HEK293T (cell line): ENCODE measurements at regions not wholly inside any gene's neighbourhood (a gene's known extent, or its start where the extent isn't known, plus 50 kb on each side); places are given as distances from the start of the nearest gene placed in this dataset.

Experiments
- CTBP1 ChIP-seq: fragments of 450-650 bp; IDR thresholded peaks from 2 replicates; pipeline ENCODE4 v1.6.1; 2016; ENCODE audit warnings: borderline replicate concordance
- FOXA1 ChIP-seq: fragments of 450-650 bp; IDR thresholded peaks from 2 replicates; pipeline ENCODE4 v1.6.1; 2016; ENCODE audit warnings: mild to moderate bottlenecking
- LEF1 ChIP-seq: fragments of 450-650 bp; IDR thresholded peaks from 2 replicates; pipeline ENCODE4 v1.6.1; 2017; ENCODE audit warnings: mild to moderate bottlenecking, borderline replicate concordance
- SP1 ChIP-seq: fragments of 450-650 bp; IDR thresholded peaks from 2 replicates; pipeline ENCODE4 v1.6.1; 2017
- SUZ12 ChIP-seq: fragments of 450-650 bp; IDR thresholded peaks from 2 replicates; pipeline ENCODE4 v1.6.1; 2016; ENCODE audit warnings: mild to moderate bottlenecking
- TARDBP ChIP-seq: fragments of 450-650 bp; IDR thresholded peaks from 2 replicates; pipeline ENCODE4 v1.6.1; 2016
- ZNF384 ChIP-seq: fragments of 450-650 bp; IDR thresholded peaks from 2 replicates; pipeline ENCODE4 v1.6.1; 2016

- TF ChIP-seq ZNF384 (no peak), TARDBP (no peak), SP1 (no peak), SUZ12 (no peak), FOXA1 (no peak), LEF1 (no peak), CTBP1 (no peak)
These were observed 456.6 kb upstream of the UBE2E3 start for GRCh38 chr2:180523621-180524340.
